CD14-positive monocyte (primary cell): ENCODE measurements at regions not wholly inside any gene's neighbourhood (a gene's known extent, or its start where the extent isn't known, plus 50 kb on each side); places are given as distances from the start of the nearest gene placed in this dataset.

Source experiments
- DNase-seq, 3 donors: peaks; one replicate each; pipeline ENCODE4 v3.0.0-alpha.2; 2011 to 2022
- H2AFZ ChIP-seq: 2 replicates; pipeline ENCODE4 v1.6.0; 2012; ENCODE audit warnings: mild to moderate bottlenecking, low read depth, low read length, inconsistent platforms; ENCODE audit not compliant: insufficient read depth, poor library complexity, severe bottlenecking
- H3K27ac ChIP-seq, 2 donors: 1 replicate in 1 of 2; 2 replicates in 1 of 2; pipeline ENCODE4 v1.5.1; 2012 to 2013; ENCODE audit warnings: low read length in 2 of 2, control low read depth in 1 of 2, inconsistent platforms in 1 of 2, low read depth in 1 of 2, mild to moderate bottlenecking in 1 of 2
- H3K27me3 ChIP-seq, 2 donors: one replicate each; pipeline versions ENCODE4 v1.6.0 to v1.6.1; 2011 to 2013; ENCODE audit warnings: low read length in 2 of 2; ENCODE audit not compliant: control insufficient read depth in 2 of 2, insufficient read depth in 2 of 2
- H3K36me3 ChIP-seq, 2 donors: replicated peaks in 1 of 2; 1 replicate in 1 of 2; 2 replicates in 1 of 2; pipeline versions ENCODE4 v1.5.1 to v1.6.1; 2012 to 2013; ENCODE audit warnings: low read length in 2 of 2, control low read depth in 1 of 2, inconsistent platforms in 1 of 2, mild to moderate bottlenecking in 1 of 2; ENCODE audit not compliant: insufficient read depth in 2 of 2, control insufficient read depth in 1 of 2
- H3K4me1 ChIP-seq, 2 donors: 1 replicate in 1 of 2; 2 replicates in 1 of 2; pipeline versions ENCODE4 v1.5.1 to v1.6.1; 2012 to 2013; ENCODE audit warnings: low read length in 2 of 2, control low read depth in 1 of 2, inconsistent platforms in 1 of 2, mild to moderate bottlenecking in 1 of 2, moderate library complexity in 1 of 2; ENCODE audit not compliant: insufficient read depth in 2 of 2, control insufficient read depth in 1 of 2
- H3K4me2 ChIP-seq: replicated peaks from 2 replicates; pipeline ENCODE3; 2012; ENCODE audit warnings: low read length, moderate library complexity, mild to moderate bottlenecking; ENCODE audit not compliant: poor library complexity, severe bottlenecking; ENCODE audit errors: extremely low read depth
- H3K4me3 ChIP-seq, 3 experiments: fragments of 200-600 bp in 1 of 3; sonication (generic) in 1 of 3; replicated peaks in 1 of 3; 1 replicate in 2 of 3; 2 replicates in 1 of 3; pipeline ENCODE4 v1.5.1; 2011 to 2013; ENCODE audit warnings: low read length in 3 of 3, mild to moderate bottlenecking in 3 of 3, control low read depth in 2 of 3, low read depth in 2 of 3, inconsistent platforms in 1 of 3, moderate library complexity in 1 of 3
- H3K79me2 ChIP-seq: 2 replicates; pipeline ENCODE4 v1.6.0; 2012; ENCODE audit warnings: mild to moderate bottlenecking, control low read depth, inconsistent platforms, low read length, moderate library complexity; ENCODE audit not compliant: insufficient read depth
- H3K9ac ChIP-seq: 2 replicates; pipeline ENCODE4 v1.6.0; 2017; ENCODE audit warnings: low read length, mild to moderate bottlenecking; ENCODE audit not compliant: insufficient read depth, poor library complexity, severe bottlenecking
- H3K9me3 ChIP-seq, 2 donors: replicated peaks in 1 of 2; 1 replicate in 1 of 2; 2 replicates in 1 of 2; pipeline versions ENCODE4 v1.5.1 to v1.6.1; 2012 to 2013; ENCODE audit warnings: low read length in 2 of 2, control low read depth in 1 of 2; ENCODE audit not compliant: control insufficient read depth in 1 of 2, insufficient read depth in 1 of 2
- H4K20me1 ChIP-seq: 2 replicates; pipeline ENCODE4 v1.6.0; 2012; ENCODE audit warnings: mild to moderate bottlenecking, low read length, control low read depth, moderate library complexity; ENCODE audit not compliant: insufficient read depth
- H3K27ac Mint-ChIP-seq, 7 donors: one replicate each; pipeline ENCODE4 v1.8.0; 2020; ENCODE audit warnings: mild to moderate bottlenecking in 7 of 7, mixed read lengths in 7 of 7, moderate library complexity in 6 of 7, inconsistent platforms in 2 of 7
- H3K27me3 Mint-ChIP-seq, 3 donors: one replicate each; pipeline ENCODE4 v1.8.0; 2021 to 2022; ENCODE audit warnings: low read depth in 3 of 3, mild to moderate bottlenecking in 3 of 3, mixed read lengths in 3 of 3, moderate library complexity in 3 of 3, inconsistent platforms in 1 of 3
- H3K36me3 Mint-ChIP-seq, 2 donors: one replicate each; pipeline ENCODE4 v1.8.0; 2020; ENCODE audit warnings: mixed read lengths in 2 of 2, inconsistent platforms in 1 of 2, mild to moderate bottlenecking in 1 of 2
- H3K4me1 Mint-ChIP-seq: one replicate; pipeline ENCODE4 v1.8.0; 2020; ENCODE audit warnings: mild to moderate bottlenecking, mixed read lengths
- H3K4me3 Mint-ChIP-seq, 2 donors: one replicate each; pipeline ENCODE4 v1.8.0; 2020; ENCODE audit warnings: mild to moderate bottlenecking in 2 of 2, mixed read lengths in 2 of 2, moderate library complexity in 1 of 2
- H3K9me3 Mint-ChIP-seq, 7 donors: one replicate each; pipeline ENCODE4 v1.8.0; 2020 to 2022; ENCODE audit warnings: mixed read lengths in 7 of 7, mild to moderate bottlenecking in 6 of 7, moderate library complexity in 6 of 7, inconsistent platforms in 2 of 7
- WGBS: methylation state at CpG from one replicate; pipeline ENCODE4 v1.1.5; 2013; ENCODE audit warnings: missing lambda C conversion rate; ENCODE audit not compliant: insufficient coverage; 5-methylcytosine and 5-hydroxymethylcytosine counted together
- intact Hi-C, 2 donors: fragments of 100-400 bp; cut with micrococcal nuclease; formaldehyde crosslinking; loops; one replicate each; pipeline versions ENCODE4 v1.15.0 to v1.15.1; 2023
- TF ChIP-seq, protein P1 (sequence below): fragments of 200-600 bp; IDR thresholded peaks from one replicate; pipeline ENCODE4 v1.8.0; 2022; ENCODE audit warnings: antibody characterized with exemption, mild to moderate bottlenecking

DNA sequence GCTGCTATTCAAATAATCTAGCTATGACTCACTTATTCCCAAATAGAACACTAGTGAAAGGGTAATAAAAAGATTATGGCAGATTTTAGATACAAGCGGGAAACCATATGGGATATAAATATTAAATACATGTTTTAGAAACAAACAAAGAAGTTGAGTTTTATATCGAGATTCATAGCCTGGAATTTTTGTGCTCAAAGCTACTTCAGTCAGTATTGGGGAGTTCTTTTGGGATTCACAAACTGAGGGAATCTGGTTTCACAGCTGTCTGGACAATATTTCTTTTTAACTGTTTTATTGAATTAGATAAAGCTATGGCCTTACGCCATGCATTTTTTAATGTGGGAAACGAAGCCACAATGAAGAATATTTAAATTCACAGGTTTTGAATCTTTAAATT, 257.1 kb upstream of the PCDH20 start:
- WGBS: no CpG with 5 or more reads among the region's 4 CpGs
- Histone ChIP-seq H3K27ac (no peak overlapping the region), H3K9ac (no peak overlapping the region), H3K4me2 (no peak overlapping the region), H4K20me1 (no peaks in the 10 kb centered on the region), H3K4me1 (no peaks in the 10 kb centered on the region), H2AFZ (no peak overlapping the region), H3K79me2 (no peaks in the 10 kb centered on the region), H3K4me3 (no peak overlapping the region), H3K27me3 (no peaks in the 10 kb centered on the region), H3K36me3 (no peaks in the 10 kb centered on the region), H3K9me3 (peaks cover 0 to 13% of the 10 kb centered on the region in 2 donors)
- DNase-seq: no peak
- Mint-ChIP-seq H3K27me3 (no peaks in the 10 kb centered on the region), H3K27ac (no peak overlapping the region), H3K4me1 (no peaks in the 10 kb centered on the region), H3K4me3 (no peak overlapping the region), H3K9me3 (peaks cover 0 to 12% (median 2%) of the 10 kb centered on the region in 7 donors), H3K36me3 (no peaks in the 10 kb centered on the region)
- TF ChIP-seq, protein P1, sequence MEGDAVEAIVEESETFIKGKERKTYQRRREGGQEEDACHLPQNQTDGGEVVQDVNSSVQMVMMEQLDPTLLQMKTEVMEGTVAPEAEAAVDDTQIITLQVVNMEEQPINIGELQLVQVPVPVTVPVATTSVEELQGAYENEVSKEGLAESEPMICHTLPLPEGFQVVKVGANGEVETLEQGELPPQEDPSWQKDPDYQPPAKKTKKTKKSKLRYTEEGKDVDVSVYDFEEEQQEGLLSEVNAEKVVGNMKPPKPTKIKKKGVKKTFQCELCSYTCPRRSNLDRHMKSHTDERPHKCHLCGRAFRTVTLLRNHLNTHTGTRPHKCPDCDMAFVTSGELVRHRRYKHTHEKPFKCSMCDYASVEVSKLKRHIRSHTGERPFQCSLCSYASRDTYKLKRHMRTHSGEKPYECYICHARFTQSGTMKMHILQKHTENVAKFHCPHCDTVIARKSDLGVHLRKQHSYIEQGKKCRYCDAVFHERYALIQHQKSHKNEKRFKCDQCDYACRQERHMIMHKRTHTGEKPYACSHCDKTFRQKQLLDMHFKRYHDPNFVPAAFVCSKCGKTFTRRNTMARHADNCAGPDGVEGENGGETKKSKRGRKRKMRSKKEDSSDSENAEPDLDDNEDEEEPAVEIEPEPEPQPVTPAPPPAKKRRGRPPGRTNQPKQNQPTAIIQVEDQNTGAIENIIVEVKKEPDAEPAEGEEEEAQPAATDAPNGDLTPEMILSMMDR: no peak
- intact Hi-C loops: no loop called here

- H3K36me3 ChIP-seq: no peaks in the 10 kb centered on the region
- no peak overlapping the region for H3K9ac ChIP-seq
- no peaks in the 10 kb centered on the region for H3K4me1 ChIP-seq
- no peak overlapping the region for H3K4me2 ChIP-seq
- Mint-ChIP-seq H3K36me3 (no peaks in the 10 kb centered on the region), H3K9me3 (peaks cover 2 to 16% (median 6%) of the 10 kb centered on the region in 7 donors), H3K4me1 (no peaks in the 10 kb centered on the region), H3K27me3 (no peaks in the 10 kb centered on the region), H3K27ac (no peak overlapping the region), H3K4me3 (no peak overlapping the region)
- no peak overlapping the region for H3K4me3 ChIP-seq
- no peaks in the 10 kb centered on the region for H3K27me3 ChIP-seq
- DNase-seq: no peak
- no peaks in the 10 kb centered on the region for H4K20me1 ChIP-seq
- no peak overlapping the region for H2AFZ ChIP-seq
- H3K27ac ChIP-seq: no peak overlapping the region
- no peaks in the 10 kb centered on the region for H3K79me2 ChIP-seq
- intact Hi-C loops: no loop called here
- TF ChIP-seq, protein P1: no peak
- H3K9me3 ChIP-seq: peaks cover 0 to 20% of the 10 kb centered on the region in 2 donors
- 87% methylated on average over 13 of the region's 19 CpGs for WGBS
Observed at GRCh38 chr13:61670384-61671161, 254.9 kb upstream of the PCDH20 start.
